ENCODE measurements at regions not wholly inside any gene's neighbourhood (a gene's known extent, or its start where the extent isn't known, plus 50 kb on each side); places are given as distances from the start of the nearest gene placed in this dataset.
"Not testable (repeated sequence)": the region's sequence is repeated elsewhere in the genome, so short reads cannot be mapped to it uniquely, and the experiment has no call there.

DNA sequence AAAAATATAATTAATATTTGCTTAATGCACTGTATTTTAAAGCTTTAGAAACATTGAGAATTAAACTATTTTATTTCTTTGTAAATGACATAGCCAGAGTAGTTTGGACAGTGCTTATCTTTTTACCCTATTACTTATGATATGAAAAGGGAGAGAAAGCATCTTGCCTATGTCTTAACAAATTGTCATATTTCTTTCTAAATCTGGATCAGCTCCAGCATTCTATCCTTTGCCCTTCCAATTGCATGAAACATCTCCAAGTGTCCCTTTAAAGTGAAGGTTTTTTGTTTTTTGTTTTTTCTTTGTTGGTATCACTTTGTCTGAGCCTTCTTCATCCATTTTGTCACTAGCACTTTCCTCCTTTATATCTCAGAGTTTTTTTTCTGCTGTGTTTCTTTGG is 511.6 kb upstream of the FAM174A start:
- no peak for DNase-seq (ENCODE audit: low read depth in 3 of 3)

DNA sequence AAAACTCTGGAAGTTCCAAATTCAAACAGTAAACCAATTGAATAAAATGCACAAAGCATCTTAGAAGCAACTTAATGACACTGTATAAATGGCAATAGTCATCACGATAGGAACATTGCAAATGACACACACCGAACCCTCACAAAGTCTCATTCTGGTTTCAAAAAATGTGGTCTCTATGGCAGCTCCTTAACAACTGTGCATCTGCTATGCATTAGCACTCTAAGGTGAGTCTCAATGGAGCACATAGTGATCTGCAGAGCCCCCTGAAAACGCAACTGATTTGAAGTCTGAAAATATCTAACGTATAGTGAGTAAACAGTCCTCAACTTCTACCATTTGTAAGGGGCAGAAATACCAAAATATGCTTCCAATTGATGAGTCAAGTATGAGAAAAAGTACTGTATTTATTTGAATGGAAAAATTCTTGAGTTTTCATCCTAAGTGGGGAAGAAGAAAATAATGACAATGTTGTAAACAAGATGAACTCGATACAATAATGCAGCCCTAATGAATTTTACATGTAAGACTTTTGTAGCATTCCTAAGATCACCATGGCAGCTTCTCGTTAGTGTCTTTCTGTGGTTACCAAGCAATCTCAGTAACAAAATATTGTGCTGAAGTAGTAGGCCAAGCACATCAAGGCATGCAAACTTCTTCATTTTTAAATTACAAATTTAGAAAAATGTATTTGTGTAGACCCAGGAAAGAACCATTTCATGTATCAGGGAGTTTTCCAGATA is 517.5 kb upstream of the FAM174A start:
- no peak for DNase-seq (ENCODE audit: low read depth in 3 of 3)

DNA sequence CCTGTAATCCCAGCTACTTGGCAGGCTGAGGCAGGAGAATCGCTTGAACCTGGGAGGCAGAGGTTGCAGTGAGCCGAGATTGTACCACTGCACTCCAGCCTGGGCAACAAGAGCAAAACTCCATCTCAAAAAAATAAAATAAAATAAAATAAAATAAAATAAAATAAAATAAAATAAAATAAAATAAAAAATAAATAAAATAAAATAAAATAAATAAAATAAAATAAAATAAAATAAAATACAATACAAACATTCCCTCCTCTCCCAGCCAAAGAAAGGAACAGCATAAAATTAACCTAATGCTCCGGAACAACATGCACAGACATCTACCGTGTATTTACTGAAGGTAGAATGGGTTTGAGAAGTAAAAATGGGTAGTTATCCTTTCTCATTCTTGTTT is 521.9 kb upstream of the FAM174A start:
- DNase-seq (ENCODE audit: low read depth in 3 of 3), result not testable (repeated sequence)

DNA sequence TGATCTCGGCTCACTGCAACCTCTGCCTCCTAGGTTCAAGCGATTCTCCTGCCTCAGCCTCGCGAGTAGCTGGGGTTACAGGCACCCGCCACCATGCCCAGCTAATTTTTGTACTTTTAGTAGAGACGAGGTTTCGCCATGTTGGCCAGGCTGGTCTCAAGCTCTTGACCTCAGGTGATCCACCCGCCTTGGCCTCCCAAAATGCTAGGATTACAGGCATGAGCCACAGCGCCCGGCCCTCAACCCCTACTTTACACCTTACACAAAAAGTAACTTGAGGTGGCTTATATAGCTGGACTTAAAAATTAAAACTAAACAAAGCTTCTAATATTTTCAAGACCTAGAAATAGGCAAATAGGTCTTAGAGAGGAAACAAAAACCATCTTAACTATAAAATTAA is 524.0 kb upstream of the FAM174A start:
- DNase-seq (ENCODE audit: low read depth in 3 of 3), result not testable (repeated sequence)

DNA sequence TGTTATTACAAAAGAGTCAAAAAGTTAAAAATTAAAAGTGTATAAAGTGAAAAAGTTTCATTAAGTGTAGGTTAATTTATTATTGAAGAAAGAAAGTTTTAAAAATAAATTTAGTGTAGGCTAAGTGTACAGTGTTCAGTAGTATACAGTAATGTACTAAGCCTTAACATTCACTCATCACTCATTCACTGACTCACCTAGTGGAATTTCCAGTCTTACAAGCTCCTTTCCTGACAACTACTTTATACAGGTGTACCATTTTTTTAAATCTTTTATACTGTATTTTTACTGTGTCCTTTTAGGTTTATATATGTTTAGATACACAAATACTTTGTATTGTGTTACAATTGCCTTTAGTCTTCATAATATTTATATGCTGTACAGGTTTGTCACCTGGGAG is 530.2 kb upstream of the FAM174A start:
- DNase-seq (ENCODE audit: low read depth in 3 of 3), result no peak

DNA sequence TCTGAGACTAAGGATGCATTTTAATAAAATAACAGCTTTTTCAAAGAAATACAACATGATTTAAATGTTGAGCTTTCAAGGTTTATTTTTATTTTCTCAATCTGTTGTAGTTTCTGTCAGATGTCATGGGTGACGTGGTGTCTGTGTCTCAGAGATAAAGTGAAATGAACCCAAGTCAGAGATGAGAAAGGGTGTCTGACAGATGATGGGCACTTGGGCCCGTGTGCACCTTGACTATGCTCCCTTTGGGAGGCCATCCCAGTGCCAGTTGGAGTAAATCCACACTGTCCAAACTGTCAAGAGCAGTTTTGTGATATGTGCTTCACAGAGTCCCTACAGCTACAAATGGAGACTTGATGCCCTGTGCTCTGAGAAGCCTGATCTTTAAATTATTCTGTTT is 536.9 kb upstream of the FAM174A start:
- DNase-seq (ENCODE audit: low read depth in 3 of 3), result no peak

DNA sequence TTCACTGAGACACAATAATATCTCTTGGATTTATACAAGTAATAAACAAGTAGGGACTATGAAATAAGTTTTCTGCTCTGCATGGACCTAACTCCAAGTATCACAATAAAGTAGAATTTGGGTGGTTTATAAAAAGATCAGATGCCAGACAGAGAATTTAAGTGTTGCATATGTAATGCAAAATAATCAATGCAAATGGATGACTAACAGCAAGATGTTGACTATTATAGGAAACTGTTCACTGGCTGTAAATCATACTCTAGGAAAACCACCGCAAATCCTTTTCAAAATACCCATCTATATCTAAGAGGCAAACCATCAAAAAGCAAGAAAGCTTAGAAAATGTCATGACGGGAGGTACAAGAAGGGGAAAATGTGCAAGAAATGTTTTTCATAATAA is 539.8 kb upstream of the FAM174A start:
- DNase-seq (ENCODE audit: low read depth in 3 of 3), result no peak

DNA sequence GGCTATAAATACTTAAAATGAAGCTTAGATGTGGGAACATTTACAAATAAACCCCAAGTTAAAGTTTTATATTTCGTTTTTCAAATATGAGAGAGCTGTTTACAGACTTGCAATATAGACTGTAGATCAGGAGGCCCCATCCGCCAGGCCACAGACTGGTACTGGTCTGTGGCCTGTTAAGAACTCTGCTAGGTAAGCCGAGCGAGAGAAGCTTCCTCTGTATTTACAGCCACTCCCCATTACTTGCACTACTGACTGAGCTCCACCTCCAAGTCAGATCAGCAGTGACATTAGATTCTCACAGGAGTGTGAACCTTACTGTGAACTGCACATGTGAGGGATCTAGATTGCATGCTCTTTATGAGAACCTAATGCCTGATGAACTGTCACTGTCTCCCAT is 561.4 kb upstream of the FAM174A start:
- no peak for DNase-seq (ENCODE audit: low read depth in 3 of 3)

DNA sequence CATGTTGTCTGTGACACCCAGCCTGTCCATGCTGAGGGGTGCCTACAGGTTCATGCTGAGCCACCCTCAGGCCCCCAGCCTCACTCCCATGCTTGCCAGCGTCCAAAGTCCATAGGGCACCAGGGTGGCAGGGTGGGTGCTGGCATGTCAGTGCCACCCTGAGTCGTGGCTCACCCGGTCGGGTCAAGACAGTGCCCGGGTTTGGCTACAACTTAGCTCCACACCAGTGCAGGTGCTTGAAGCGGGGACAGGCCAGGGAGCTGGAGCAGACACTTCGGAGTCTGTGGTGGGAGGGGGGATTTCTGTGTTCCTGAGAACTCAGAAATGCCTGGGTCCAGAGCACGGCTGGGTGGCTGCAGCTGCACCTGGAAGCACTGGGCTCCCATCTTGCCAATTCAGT is 579.2 kb upstream of the FAM174A start:
- no peak for DNase-seq (ENCODE audit: low read depth in 3 of 3)

DNA sequence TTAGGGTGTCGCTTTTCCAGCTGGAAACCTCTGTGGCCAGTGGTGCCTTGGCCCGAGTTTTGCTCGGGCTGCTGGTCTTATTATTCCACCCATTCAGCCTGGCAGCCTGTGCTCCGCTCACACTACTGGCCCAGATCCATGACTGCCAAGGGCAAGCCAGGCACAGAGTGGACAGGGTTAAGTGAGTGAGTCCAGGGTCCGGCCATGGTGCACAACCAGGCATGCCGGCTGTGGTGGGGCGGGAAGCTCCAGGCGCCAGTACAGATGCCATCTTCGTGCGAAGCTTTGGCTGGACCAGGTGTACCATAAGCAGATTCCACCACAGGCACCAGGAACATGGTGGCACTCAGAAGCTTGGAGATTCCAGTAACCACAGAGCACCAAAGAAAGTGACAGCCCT is 580.2 kb upstream of the FAM174A start:
- no peak for DNase-seq (ENCODE audit: low read depth in 3 of 3)

DNA sequence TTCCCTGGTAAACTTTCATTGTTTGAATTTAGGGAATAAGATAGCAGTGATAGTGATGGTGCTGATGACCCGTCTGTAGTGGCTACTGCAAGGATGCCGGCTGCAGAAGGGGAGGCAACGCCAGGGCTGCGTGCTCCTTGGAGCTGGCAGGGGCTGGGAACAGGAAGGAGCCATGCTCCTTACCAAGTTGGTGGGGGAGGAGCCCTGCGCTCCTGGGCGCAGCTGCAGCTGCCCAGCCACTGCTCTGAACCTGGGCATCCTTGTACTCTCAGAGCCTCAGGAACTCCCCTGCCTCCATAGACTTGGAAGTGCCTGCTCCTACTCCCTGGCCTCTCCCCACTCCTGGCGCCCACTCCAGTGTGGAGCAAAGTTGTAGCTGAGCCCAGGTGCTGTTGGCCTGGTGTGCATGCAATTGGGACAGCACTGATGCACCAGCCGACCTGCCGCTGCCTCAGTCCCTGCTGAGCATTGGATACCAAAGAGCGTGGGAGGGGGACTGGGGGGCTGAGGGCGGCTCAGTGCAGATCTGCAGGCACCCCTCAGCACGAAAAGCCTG is 585.1 kb upstream of the FAM174A start:
- DNase-seq (ENCODE audit: low read depth in 3 of 3), result no peak

DNA sequence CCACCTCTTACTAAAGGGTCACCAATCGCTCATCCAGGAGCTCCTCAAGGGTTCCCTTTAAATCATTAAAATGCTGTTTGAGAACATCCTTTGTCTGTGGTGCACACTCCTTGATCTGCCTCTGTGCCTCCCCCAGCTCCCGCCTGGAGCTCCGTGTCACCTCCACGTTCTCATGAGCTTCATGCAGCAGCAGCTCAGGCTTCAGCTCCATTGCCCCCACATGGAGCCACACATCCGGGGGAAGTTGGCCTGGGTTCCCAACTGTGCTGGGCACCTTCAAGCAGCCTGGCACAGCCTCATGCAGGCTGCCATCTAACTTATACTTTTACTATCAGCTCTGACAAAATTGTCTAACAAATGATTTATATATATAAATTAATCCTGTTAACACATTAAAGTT is 585.8 kb upstream of the FAM174A start:
- DNase-seq (ENCODE audit: low read depth in 3 of 3), result no peak

DNA sequence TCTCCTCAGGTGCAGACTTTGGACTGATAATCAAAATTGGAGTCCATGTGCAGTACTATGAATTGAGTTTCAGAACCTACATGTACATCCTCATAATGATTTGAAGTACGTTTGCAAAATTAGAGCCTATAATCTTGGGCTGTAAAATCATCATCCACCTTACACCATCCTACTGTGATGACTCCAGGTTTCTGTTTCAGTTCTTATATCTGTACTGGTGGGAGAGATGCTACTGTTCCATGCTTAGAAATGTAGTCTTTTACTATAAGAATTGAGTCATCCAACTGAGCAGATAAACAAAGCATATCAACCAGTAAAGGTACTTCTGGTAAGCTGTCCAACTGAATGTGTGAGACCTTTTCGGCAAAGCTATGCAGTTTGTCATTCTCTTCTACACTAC is 586.3 kb upstream of the FAM174A start:
- DNase-seq (ENCODE audit: low read depth in 3 of 3), result no peak

DNA sequence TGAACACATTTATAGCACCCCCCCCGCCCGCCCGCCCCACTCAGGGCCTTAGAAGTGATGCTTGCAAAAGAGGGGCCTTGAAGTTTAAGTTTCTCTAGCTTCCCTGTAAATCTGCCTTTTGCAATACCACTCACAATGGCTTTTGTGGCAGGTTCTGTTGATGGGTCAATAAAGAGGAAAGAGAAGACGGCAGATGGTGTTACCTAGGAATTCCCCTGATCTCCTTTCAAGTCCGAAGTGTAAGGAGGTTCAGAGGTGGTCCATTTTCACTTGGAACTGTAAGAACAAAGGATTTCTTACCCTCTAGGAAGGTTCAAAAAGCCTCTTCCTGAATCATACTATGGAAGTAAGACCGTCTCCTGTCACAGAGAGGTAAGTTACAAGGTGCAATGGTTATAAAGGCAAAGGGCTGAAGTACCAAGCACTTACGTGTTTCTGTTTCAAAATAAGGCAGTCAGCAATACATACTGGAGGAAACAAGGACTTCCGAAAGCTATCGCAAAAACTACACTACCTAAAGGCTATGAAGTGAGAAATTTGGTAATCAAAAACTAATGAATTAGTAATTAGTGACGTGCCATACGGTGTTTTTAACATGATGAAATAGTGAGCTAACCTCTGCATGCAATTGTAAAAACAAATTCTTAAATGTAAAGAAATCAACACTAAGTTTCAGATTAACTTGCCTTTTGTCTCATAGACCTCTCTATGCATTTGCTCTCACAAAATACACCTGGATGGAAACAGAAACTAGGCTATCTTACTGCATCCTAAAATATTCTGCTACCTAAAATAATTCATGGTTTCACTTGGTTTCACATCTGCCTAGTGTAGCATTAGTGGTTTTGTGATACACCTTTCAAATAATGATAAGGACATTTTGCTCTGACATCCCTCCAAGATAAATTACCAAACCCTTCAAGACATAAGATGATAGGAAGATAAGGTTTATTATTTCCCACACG is 589.4 kb upstream of the FAM174A start:
- DNase-seq (ENCODE audit: low read depth in 3 of 3), result no peak

DNA sequence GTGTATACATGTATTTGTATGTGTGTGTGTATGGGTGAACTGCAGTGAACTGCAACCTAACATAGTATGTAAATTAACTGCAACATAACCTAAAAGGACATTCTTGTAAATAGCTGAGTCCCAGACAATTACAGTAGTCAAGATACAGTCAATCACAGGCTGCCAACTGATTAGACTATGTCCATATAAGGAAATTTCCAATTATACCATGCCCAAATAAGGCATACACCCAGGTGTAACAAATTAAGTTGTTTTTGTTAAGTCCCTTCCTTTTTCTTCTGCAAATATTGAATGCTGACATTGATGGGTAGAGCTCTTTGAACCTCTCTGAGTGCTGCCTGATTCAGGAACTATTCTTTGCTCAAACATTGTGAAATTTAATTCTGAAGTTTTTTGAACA is 594.6 kb upstream of the FAM174A start:
- no peak for DNase-seq (ENCODE audit: low read depth in 3 of 3)

DNA sequence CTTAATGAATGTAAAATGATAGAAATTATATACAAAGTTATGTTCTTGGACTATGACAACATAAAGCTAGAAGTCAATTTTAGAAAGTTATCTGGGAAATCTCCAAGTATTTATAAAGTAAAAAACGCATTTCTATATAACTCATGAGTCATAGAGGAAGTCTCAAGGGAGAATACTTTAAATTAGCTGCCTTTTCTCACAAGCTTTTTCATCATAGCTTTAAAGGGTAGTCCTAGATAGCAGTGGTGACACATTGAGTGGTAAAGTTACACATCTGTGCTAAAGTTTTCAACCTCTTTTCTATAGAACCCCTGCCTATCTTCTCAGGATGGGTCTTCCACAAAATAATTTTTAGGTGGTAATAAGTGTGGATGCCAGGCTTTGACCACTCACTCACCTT is 598.3 kb upstream of the FAM174A start:
- DNase-seq (ENCODE audit: low read depth in 3 of 3), result no peak

DNA sequence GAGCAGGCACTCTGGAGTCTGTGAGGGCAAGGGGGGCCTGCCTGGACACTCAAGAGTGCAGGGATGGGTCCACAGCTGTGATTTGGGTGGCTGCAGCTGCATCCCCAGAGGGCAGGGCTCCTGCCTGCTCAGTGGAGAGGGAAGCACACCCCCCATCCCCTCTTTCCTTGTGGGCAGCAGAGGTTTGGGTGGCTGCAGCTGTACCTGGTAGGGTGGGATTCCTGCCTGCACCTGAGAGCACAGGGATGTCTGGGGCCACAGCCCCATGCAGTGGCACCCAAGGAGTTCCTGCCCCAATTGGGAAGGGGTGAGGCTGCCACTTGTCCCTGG is 605.4 kb upstream of the FAM174A start:
- DNase-seq (ENCODE audit: low read depth in 3 of 3), result no peak

DNA sequence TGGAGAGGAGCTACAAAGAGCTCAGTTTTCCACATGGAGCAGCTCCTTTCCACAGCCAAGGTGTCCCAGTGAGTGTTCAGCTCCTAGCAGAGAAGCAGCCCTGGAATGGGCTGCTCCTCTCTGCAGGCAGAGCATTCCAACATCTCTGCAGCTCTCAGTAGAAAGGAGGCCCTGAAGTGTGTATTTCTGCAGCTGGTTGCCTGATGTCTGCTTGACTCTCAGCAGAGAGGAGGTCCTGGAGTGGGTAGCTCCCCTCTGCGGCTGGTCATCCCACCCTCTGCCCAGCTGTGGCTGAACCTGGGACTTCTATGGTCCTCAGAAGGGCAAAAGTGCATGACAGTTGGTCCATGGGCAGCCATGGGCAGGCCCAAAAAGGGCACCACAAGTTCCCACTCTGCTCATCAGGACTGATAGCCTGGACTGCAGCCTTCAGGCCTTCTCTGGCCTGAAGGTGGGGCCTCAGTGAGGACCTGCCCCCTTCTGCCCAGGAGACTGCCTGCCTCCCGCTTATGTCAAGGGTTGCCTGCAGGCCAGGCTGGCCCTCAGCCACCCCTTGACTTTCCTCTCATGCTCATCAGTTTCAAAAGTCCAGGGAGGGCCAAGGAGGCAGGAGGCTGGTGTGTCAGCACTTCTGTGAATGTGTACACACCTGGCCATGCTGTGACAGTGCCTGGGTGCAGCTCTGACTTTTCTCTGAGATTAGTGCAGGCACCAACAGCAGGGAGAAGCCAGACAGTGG is 605.9 kb upstream of the FAM174A start:
- DNase-seq (ENCODE audit: low read depth in 3 of 3), result no peak

DNA sequence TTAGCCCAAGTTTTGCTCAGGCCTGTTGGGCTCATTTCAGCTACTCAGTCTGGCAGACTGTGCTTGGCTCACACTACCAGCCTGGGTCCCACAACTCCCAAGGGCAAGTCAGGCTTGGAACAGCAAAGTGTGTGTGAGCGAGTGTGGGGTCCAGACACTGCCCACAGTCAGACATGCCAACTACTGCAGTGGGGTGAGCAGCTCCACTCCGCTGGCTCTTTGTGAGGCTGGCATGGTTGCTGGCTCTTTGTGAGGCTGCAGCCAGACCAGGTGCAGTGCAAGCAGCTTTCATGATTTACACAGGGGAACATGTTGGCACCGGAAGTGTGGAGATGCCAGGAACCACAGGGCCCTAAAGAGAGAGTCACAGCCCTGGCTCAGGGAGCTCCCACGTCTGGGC is 606.7 kb upstream of the FAM174A start:
- DNase-seq (ENCODE audit: low read depth in 3 of 3), result no peak

DNA sequence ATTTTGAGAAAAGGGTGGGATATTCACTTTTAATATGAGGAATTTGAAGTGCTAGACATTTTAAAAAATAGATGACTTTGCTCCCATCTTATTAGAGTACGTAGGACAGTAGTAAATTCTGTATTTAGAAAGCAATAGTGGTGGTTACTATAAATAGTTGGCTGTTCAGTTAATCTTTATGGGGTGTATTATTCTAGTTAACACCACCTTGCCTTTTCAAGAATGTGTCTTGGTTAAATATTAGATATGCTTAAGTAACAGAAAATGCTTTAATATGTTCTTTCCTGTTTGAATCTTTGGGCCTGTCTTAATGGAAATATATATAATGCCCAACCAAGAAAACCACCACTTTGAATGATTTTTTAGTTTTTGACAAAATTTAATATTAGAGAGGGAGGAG is 608.7 kb upstream of the FAM174A start:
- no peak for DNase-seq (ENCODE audit: low read depth in 3 of 3)

DNA sequence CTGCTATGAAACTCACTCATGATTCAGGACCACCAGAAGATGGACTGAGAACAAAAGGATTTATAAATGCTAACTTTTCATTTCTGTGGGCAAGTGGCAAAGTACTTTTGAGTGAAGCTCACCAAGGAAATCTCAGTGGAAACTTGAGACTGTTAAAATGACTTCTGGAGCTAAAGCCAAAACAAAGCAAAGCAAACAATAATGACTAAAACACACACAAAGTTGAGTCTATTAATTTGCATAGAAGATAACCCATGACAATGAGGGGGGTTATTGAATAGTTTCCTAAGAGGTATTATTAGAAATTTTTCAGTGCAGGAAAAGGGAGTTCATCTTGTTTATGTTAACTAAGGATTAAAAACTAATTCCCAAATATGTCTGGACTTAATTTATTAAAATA is 612.8 kb upstream of the FAM174A start:
- no peak for DNase-seq (ENCODE audit: low read depth in 3 of 3)

DNA sequence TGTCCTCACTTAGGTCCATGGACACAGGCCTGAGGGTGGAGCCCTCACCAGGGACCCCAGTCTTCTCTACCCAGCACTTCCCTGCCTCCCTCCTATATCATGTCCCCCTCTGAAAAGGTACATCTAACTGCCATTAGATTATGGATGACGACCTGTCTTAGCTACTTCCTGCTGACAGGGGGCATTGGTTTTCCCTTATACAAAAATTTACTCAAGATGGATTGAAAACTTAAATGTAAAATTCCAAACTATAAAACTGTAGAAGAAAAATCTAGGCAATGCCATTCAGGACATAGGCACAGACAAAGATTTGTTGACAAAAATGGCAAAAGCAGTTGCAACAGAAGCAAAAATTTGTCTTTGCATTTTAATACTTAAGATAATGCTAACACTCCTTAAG is 623.2 kb upstream of the FAM174A start:
- DNase-seq (ENCODE audit: low read depth in 3 of 3), result no peak

All from stimulated activated CD4-positive, alpha-beta T cell treated with anti-CD3 and anti-CD28 coated beads, TNF-alpha, amount 100 ng/mL, for 4 hours (primary cell).